ENCODE measurements at regions not wholly inside any gene's neighbourhood (a gene's known extent, or its start where the extent isn't known, plus 50 kb on each side); places are given as distances from the start of the nearest gene placed in this dataset.

DNA sequence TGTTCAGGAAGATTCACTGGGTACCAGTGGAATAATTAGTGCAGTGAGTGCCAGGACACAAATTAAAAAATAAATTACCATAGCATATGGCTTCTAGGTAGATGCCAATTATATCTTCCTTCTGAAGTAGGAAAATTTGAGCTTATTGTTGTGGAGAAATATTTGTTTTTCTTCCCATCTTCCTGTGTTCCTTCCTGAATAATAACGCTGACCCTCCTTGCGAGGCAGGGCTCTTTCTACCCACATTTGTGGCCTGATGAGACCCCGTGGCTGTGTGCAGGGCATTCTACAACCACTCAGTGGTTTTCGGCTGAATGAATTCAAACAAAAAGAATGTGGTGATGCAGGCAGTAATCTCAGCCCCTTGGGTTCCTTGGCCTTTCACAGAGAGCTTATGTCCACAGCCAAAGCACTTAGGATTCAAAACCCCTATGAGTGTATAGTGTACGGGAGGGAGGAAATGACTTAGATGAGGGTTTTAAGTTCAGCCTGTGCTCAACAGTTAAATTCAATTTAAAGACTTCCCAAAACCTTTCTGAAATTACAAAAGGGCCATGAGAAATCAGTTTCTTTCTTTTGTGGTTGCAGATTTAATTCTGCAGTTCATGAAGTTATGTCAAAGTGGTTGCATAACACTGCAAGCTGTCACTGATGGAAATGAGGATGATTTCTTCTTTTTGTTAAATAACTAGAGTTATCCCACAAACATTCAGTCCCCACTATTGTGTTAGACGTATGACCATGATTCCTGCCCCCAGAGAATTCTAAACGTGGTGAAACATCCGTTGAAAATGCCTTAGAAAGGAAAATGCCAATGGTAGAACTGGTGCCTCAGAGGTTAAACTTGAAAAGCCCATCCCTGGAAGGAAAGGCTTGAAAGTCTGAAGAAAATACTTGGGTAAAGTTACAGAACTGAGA, 255.3 kb downstream of the FZD1 start:
- H3K9me3 ChIP-seq (ENCODE audit: control insufficient read depth, insufficient read depth, low read length): no peaks in the 10 kb centered on the region
- POLR2A ChIA-PET: no interaction called here
- TF ChIP-seq, protein P1, sequence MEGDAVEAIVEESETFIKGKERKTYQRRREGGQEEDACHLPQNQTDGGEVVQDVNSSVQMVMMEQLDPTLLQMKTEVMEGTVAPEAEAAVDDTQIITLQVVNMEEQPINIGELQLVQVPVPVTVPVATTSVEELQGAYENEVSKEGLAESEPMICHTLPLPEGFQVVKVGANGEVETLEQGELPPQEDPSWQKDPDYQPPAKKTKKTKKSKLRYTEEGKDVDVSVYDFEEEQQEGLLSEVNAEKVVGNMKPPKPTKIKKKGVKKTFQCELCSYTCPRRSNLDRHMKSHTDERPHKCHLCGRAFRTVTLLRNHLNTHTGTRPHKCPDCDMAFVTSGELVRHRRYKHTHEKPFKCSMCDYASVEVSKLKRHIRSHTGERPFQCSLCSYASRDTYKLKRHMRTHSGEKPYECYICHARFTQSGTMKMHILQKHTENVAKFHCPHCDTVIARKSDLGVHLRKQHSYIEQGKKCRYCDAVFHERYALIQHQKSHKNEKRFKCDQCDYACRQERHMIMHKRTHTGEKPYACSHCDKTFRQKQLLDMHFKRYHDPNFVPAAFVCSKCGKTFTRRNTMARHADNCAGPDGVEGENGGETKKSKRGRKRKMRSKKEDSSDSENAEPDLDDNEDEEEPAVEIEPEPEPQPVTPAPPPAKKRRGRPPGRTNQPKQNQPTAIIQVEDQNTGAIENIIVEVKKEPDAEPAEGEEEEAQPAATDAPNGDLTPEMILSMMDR (IDR thresholded peaks at IDR 0.05; ENCODE audit: low read depth, low read length): no peak
- DNase-seq (ENCODE audit: low read depth, low spot score): no peak
- H3K27ac ChIP-seq (ENCODE audit: low read depth, low read length): no peak overlapping the region
- CTCF ChIA-PET: no interaction called here
- peaks cover 3% of the 10 kb centered on the region for H3K27me3 ChIP-seq (ENCODE audit: control insufficient read depth, insufficient read depth, low read length)
- no peak overlapping the region for H3K4me3 ChIP-seq (ENCODE audit: low read depth, low read length)

- ChIA-PET CTCF (no interaction called here), POLR2A (no interaction called here)
- Histone ChIP-seq H3K27ac (ENCODE audit: low read depth, low read length) (no peak overlapping the region), H3K27me3 (ENCODE audit: control insufficient read depth, insufficient read depth, low read length) (peaks cover 3% of the 10 kb centered on the region), H3K4me3 (ENCODE audit: low read depth, low read length) (no peak overlapping the region), H3K9me3 (ENCODE audit: control insufficient read depth, insufficient read depth, low read length) (no peaks in the 10 kb centered on the region)
- TF ChIP-seq, protein P1 (IDR thresholded peaks at IDR 0.05; ENCODE audit: low read depth, low read length): no peak
- no peak for DNase-seq (ENCODE audit: low read depth, low spot score)
Observed at GRCh38 chr7:91520645-91521044, 256.4 kb downstream of the FZD1 start.

- Histone ChIP-seq H3K4me3 (ENCODE audit: low read depth, low read length) (no peak overlapping the region), H3K27ac (ENCODE audit: low read depth, low read length) (no peak overlapping the region), H3K27me3 (ENCODE audit: control insufficient read depth, insufficient read depth, low read length) (no peaks in the 10 kb centered on the region), H3K9me3 (ENCODE audit: control insufficient read depth, insufficient read depth, low read length) (no peaks in the 10 kb centered on the region)
- CTCF ChIA-PET: no interaction called here
- POLR2A ChIA-PET: interaction anchor here (0.7 kb wide), 1 partner anchor 399 kb away, joined by 3 read pairs; no protein-coding TSS in a partner anchor
- TF ChIP-seq, protein P1 (IDR thresholded peaks at IDR 0.05; ENCODE audit: low read depth, low read length): no peak
- DNase-seq (ENCODE audit: low read depth, low spot score): no peak
Observed at GRCh38 chr7:91526404-91526803, 262.2 kb downstream of the FZD1 start.

GRCh38 chr7:91527460-91527859, 263.2 kb downstream of the FZD1 start:
- H3K27ac ChIP-seq (ENCODE audit: low read depth, low read length): no peak overlapping the region

DNA sequence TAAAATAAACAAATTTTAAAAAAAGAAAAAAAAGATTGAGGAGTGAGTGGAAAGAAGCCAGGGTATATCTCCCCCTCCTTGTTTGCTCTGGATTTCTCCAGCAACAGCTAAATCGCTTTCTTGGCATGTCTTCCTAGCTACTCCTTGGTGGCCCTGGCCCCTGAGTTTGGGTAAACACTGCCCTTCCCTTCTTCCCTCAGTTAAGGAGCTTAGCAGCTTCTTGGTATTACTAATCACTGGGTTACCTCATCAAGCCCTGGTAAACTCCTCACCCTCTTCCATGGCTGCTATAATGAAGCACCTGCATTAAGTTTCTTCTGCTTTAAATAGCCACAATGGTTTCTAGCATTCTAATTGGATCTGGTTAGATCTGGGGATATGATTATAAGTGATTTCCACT, 269.8 kb downstream of the FZD1 start:
- H3K27me3 ChIP-seq (ENCODE audit: control insufficient read depth, insufficient read depth, low read length): no peaks in the 10 kb centered on the region
- ChIA-PET CTCF (no interaction called here), POLR2A (no interaction called here)
- H3K27ac ChIP-seq (ENCODE audit: low read depth, low read length): no peak overlapping the region
- no peak overlapping the region for H3K4me3 ChIP-seq (ENCODE audit: low read depth, low read length)
- no peak for DNase-seq (ENCODE audit: low read depth, low spot score)
- no peaks in the 10 kb centered on the region for H3K9me3 ChIP-seq (ENCODE audit: control insufficient read depth, insufficient read depth, low read length)
- TF ChIP-seq, protein P1 (IDR thresholded peaks at IDR 0.05; ENCODE audit: low read depth, low read length): no peak

More at GRCh38 chr7:91527460-91527859, 263.2 kb downstream of the FZD1 start:
- TF ChIP-seq, protein P1 (IDR thresholded peaks at IDR 0.05; ENCODE audit: low read depth, low read length): no peak
- DNase-seq (ENCODE audit: low read depth, low spot score): no peak
- no peak overlapping the region for H3K4me3 ChIP-seq (ENCODE audit: low read depth, low read length)
- H3K9me3 ChIP-seq (ENCODE audit: control insufficient read depth, insufficient read depth, low read length): no peaks in the 10 kb centered on the region
- POLR2A ChIA-PET: no interaction called here
- CTCF ChIA-PET: no interaction called here
- H3K27me3 ChIP-seq (ENCODE audit: control insufficient read depth, insufficient read depth, low read length): no peaks in the 10 kb centered on the region

Data from AG04450 (cell line).